GM12878 (cell line): ENCODE measurements at regions not wholly inside any gene's neighbourhood (a gene's known extent, or its start where the extent isn't known, plus 50 kb on each side); places are given as distances from the start of the nearest gene placed in this dataset.

Experiments used
- ATAC-seq: fragments of 200-7000 bp; cut with Tn5 transposase; 3 replicates; pipeline ENCODE4 v1.9.1; 2020; ENCODE audit warnings: mild to moderate bottlenecking, moderate library complexity
- BruUV-seq: library from RNA; stranded (reverse); fragments of 400-500 nt; replicated peaks from 2 replicates; lab custom pipeline; 2021; lab: Mats Ljungman, UMichigan
- CTCF ChIA-PET: fragments of 300-600 bp; sonication (Branson Sonifier 250); formaldehyde crosslinking; extraction: SDS; loops from one replicate; lab custom pipeline; 2021; ENCODE audit warnings: inconsistent platforms; lab: Yijun Ruan, JAX
- POLR2A ChIA-PET: fragments of 350-600 bp; formaldehyde crosslinking; extraction: SDS; loops from one replicate; lab custom pipeline; 2021; ENCODE audit warnings: inconsistent platforms; lab: Charles Lee
- RAD21 ChIA-PET: fragments of 300-600 bp; sonication (Branson Sonifier 250); formaldehyde crosslinking; loops from one replicate; lab custom pipeline; 2023; ENCODE audit warnings: antibody characterized with exemption; ENCODE audit not compliant: unreplicated experiment; lab: Charles Lee
- SMC1A ChIA-PET: fragments of 300-600 bp; sonication (Branson Sonifier 250); formaldehyde crosslinking; loops from one replicate; lab custom pipeline; 2023; ENCODE audit not compliant: unreplicated experiment, uncharacterized antibody; lab: Charles Lee
- DNase-seq: peaks from one replicate; pipeline ENCODE4 v3.0.0-alpha.2; 2011; ENCODE audit warnings: low read depth, low spot score
- FAIRE-seq: peaks from 3 replicates; lab custom pipeline; 2011; peaks lifted over from hg19 to GRCh38; lab: Jason Lieb, UNC
- H2AFZ ChIP-seq: 2 replicates; pipeline ENCODE4 v1.6.0; 2011; ENCODE audit warnings: low read depth, low read length, control low read depth; ENCODE audit not compliant: control insufficient read depth
- H3K27ac ChIP-seq: 2 replicates; pipeline ENCODE4 v1.5.1; 2011; ENCODE audit warnings: control low read depth; ENCODE audit not compliant: control insufficient read depth, insufficient read depth
- H3K27me3 ChIP-seq, 2 experiments: replicated peaks in 1 of 2; 2 replicates each; pipeline versions ENCODE4 v1.6.0 to v1.6.1; 2011; ENCODE audit warnings: low read length in 1 of 2; ENCODE audit not compliant: control insufficient read depth in 2 of 2, insufficient read depth in 2 of 2
- H3K36me3 ChIP-seq, 2 experiments: 2 replicates each; pipeline ENCODE4 v1.5.1; 2011; ENCODE audit warnings: low read length in 1 of 2; ENCODE audit not compliant: control insufficient read depth in 2 of 2, insufficient read depth in 2 of 2
- H3K4me1 ChIP-seq: 2 replicates; pipeline ENCODE4 v1.6.1; 2011; ENCODE audit warnings: mild to moderate bottlenecking, low read length, moderate library complexity, mixed read lengths; ENCODE audit not compliant: control insufficient read depth, insufficient read depth
- H3K4me2 ChIP-seq: 2 replicates; pipeline ENCODE4 v1.6.0; 2011; ENCODE audit warnings: control low read depth; ENCODE audit not compliant: control insufficient read depth, insufficient read depth
- H3K4me3 ChIP-seq: fragments of 200-600 bp; sonication (generic); 2 replicates; pipeline ENCODE4 v1.5.1; 2016
- H3K79me2 ChIP-seq: 2 replicates; pipeline ENCODE4 v1.6.0; 2011; ENCODE audit warnings: low read length; ENCODE audit not compliant: control insufficient read depth, insufficient read depth
- H3K9ac ChIP-seq: 2 replicates; pipeline ENCODE4 v1.8.0; 2011; ENCODE audit warnings: low read length, control low read depth, mixed read lengths; ENCODE audit not compliant: control insufficient read depth, insufficient read depth
- H3K9me3 ChIP-seq: replicated peaks from 3 replicates; pipeline ENCODE4 v1.5.1; 2011; ENCODE audit warnings: mild to moderate bottlenecking, low read length; ENCODE audit not compliant: control insufficient read depth, insufficient read depth
- H4K20me1 ChIP-seq: 2 replicates; pipeline ENCODE4 v1.6.0; 2011; ENCODE audit not compliant: control insufficient read depth, insufficient read depth
- ASH2L ChIP-seq: fragments of 300-600, 200-600 bp; sonication (generic); IDR thresholded peaks from 2 replicates; pipeline ENCODE4 v1.6.1; 2017; ENCODE audit warnings: low read depth, mild to moderate bottlenecking, borderline replicate concordance
- BACH1 ChIP-seq: fragments of 450-650 bp; IDR thresholded peaks from 2 replicates; pipeline ENCODE4 v1.6.1; 2017; ENCODE audit warnings: mild to moderate bottlenecking, borderline replicate concordance
- BHLHE40 ChIP-seq, 2 experiments: fragments of 450-650 bp in 1 of 2; IDR thresholded peaks; 2 replicates each; pipeline ENCODE4 v1.6.1; 2011 to 2017; ENCODE audit warnings: low read depth in 2 of 2, borderline replicate concordance in 1 of 2, improper control_type of control experiment in 1 of 2, low read length in 1 of 2, mild to moderate bottlenecking in 1 of 2
- CEBPB ChIP-seq, 2 experiments: fragments of 150-350 bp in 1 of 2; IDR thresholded peaks; 2 replicates each; pipeline ENCODE4 v1.6.1; 2012 to 2014; ENCODE audit warnings: low read depth in 2 of 2, low read length in 2 of 2, borderline replicate concordance in 1 of 2, inconsistent platforms in 1 of 2
- ETV6 ChIP-seq, 2 experiments: fragments of 450-650 bp in 1 of 2; IDR thresholded peaks in 1 of 2; conservative IDR thresholded peaks in 1 of 2; 2 replicates each; pipeline ENCODE4 v1.6.1; 2014; ENCODE audit warnings: antibody characterized with exemption in 1 of 2, borderline replicate concordance in 1 of 2, low read depth in 1 of 2, mild to moderate bottlenecking in 1 of 2, moderate library complexity in 1 of 2
- MYC ChIP-seq: IDR thresholded peaks from 2 replicates; pipeline ENCODE4 v1.6.1; 2011; ENCODE audit warnings: mild to moderate bottlenecking, low read length, moderate library complexity, inconsistent platforms; ENCODE audit not compliant: insufficient read depth, insufficient replicate concordance, insufficient read length, severe bottlenecking
- POLR2AphosphoS2 ChIP-seq: IDR thresholded peaks from 2 replicates; pipeline ENCODE4 v1.6.1; 2011; ENCODE audit warnings: low read depth, mild to moderate bottlenecking, low read length, improper control_type of control experiment, moderate library complexity
- POU2F2 ChIP-seq: IDR thresholded peaks from 3 replicates; pipeline ENCODE4 v1.6.1; 2011; ENCODE audit warnings: low read depth, mild to moderate bottlenecking, low read length, borderline replicate concordance
- SMAD1 ChIP-seq: fragments of 450-650 bp; IDR thresholded peaks from 2 replicates; pipeline ENCODE4 v1.6.1; 2018; ENCODE audit warnings: mild to moderate bottlenecking, low read depth; ENCODE audit not compliant: partially characterized antibody
- TARDBP ChIP-seq: IDR thresholded peaks from 2 replicates; pipeline ENCODE4 v1.6.1; 2016; ENCODE audit warnings: borderline replicate concordance
- WGBS: methylation state at CpG from one replicate; pipeline ENCODE4 v1.1.6; 2016; ENCODE audit warnings: low lambda C conversion rate; ENCODE audit not compliant: insufficient replicate concordance, insufficient coverage; ENCODE audit errors: missing lambda C conversion rate; 5-methylcytosine and 5-hydroxymethylcytosine counted together
- in situ Hi-C: fragments of 300-500 bp; cut with MboI; formaldehyde crosslinking; loops from 9 replicates; pipeline ENCODE4 v1.14.3; 2018; ENCODE audit warnings: mixed read lengths
- intact Hi-C: fragments of 100-400 bp; cut with micrococcal nuclease; formaldehyde crosslinking; loops from one replicate; pipeline ENCODE4 v1.14.2; 2022; ENCODE audit not compliant: unreplicated experiment

- ChIA-PET SMC1A (no interaction called here), CTCF (no interaction called here)
- Histone ChIP-seq H3K27me3 (no peaks in the 10 kb centered on the region), H3K4me3 (no peak overlapping the region), H3K4me1 (no peaks in the 10 kb centered on the region), H3K79me2 (no peaks in the 10 kb centered on the region), H3K9ac (no peak overlapping the region)
- intact Hi-C loops = no loop called here
- WGBS = 50% methylated on average over 6 of the region's 6 CpGs
- no peak for TF ChIP-seq BACH1
- TF ChIP-seq SMAD1 = no peak
- TF ChIP-seq CEBPB (IDR thresholded peaks at IDR 0.05; ENCODE audit: borderline replicate concordance in 1 of 2, low read depth in 2 of 2, low read length in 2 of 2) = no peak
- TF ChIP-seq TARDBP = no peak
- no peak for TF ChIP-seq ETV6 (conservative IDR thresholded peaks at IDR 0.05 in 1 of 2, IDR thresholded peaks at IDR 0.05 in 1 of 2; ENCODE audit: borderline replicate concordance in 1 of 2, low read depth in 1 of 2)
- TF ChIP-seq, all 136 proteins: peak for 0
- BruUV-seq = no TSS peak
- H3K9me3 ChIP-seq = no peaks in the 10 kb centered on the region
- in situ Hi-C loops = no loop called here
- ATAC-seq (no peak), FAIRE-seq (no peak), DNase-seq (no peak)
- no peak overlapping the region for H3K4me2 ChIP-seq
- no peaks in the 10 kb centered on the region for H4K20me1 ChIP-seq
- H3K27ac ChIP-seq = no peak overlapping the region
- RAD21 ChIA-PET = no interaction called here
- no peaks in the 10 kb centered on the region for H3K36me3 ChIP-seq
- no peak overlapping the region for H2AFZ ChIP-seq
- POLR2A ChIA-PET = no interaction called here
Measured at GRCh38 chr2:204331180-204331579, 214.1 kb upstream of the PARD3B start.

DNA sequence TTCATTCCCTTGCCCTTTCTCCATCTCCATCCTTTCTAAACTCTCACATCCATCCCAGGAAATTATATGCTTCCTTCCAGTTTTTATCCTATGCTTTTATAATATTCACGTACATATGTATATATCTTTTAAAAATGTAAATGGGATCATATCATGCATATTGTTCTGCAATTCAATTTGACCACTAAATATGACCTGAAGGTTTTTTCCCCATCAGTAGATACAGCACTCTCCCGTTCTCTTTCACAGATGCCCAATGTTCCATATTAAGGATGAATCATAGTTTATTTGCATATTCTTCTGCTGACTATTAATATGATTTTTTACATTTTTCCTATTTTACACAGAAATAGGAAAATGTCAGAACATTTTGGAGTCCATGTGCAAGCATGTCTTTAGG is 213.3 kb upstream of the PARD3B start:
- intact Hi-C loops (no loop called here), in situ Hi-C loops (no loop called here)
- Histone ChIP-seq H3K79me2 (no peaks in the 10 kb centered on the region), H3K27me3 (no peaks in the 10 kb centered on the region), H4K20me1 (no peaks in the 10 kb centered on the region), H3K4me1 (no peaks in the 10 kb centered on the region), H3K27ac (no peak overlapping the region), H3K9ac (no peak overlapping the region), H3K36me3 (no peaks in the 10 kb centered on the region), H3K4me2 (no peak overlapping the region), H3K4me3 (no peak overlapping the region), H2AFZ (no peak overlapping the region), H3K9me3 (no peaks in the 10 kb centered on the region)
- 14% methylated on average over 2 of the region's 2 CpGs for WGBS
- SMC1A ChIA-PET = no interaction called here
- POLR2A ChIA-PET = no interaction called here
- no TSS peak for BruUV-seq
- RAD21 ChIA-PET = no interaction called here
- no peak for TF ChIP-seq POU2F2
- no peak for TF ChIP-seq POLR2AphosphoS2
- no peak for TF ChIP-seq MYC
- TF ChIP-seq ASH2L = no peak
- no peak for TF ChIP-seq BHLHE40 (IDR thresholded peaks at IDR 0.05; ENCODE audit: borderline replicate concordance in 1 of 2, low read depth in 2 of 2, low read length in 1 of 2)
- DNase-seq = no peak
- ATAC-seq = no peak
- no peak for FAIRE-seq
- CTCF ChIA-PET = interaction anchor here (0.8 kb wide), 1 partner anchor 1344 kb away, joined by 3 read pairs; no protein-coding TSS in a partner anchor
